ENCODE measurements at regions not wholly inside any gene's neighbourhood (a gene's known extent, or its start where the extent isn't known, plus 50 kb on each side); places are given as distances from the start of the nearest gene placed in this dataset.

GRCh38 chr5:121380066-121380465, 471.6 kb upstream of the FTMT start:
- no peaks in the 10 kb centered on the region for H3K4me1 ChIP-seq (ENCODE audit: control insufficient read depth, insufficient read depth, low read length)
- no peaks in the 10 kb centered on the region for H3K9me3 ChIP-seq (ENCODE audit: control insufficient read depth, insufficient read depth, low read depth, low read length)
- H3K36me3 ChIP-seq (ENCODE audit: control insufficient read depth in 2 of 2, insufficient read depth in 1 of 2, low read length in 2 of 2), result no peaks in the 10 kb centered on the region
- H3K4me3 ChIP-seq (ENCODE audit: low read depth, low read length), result no peak overlapping the region
- H3K27ac ChIP-seq (ENCODE audit: extremely low read depth, low read depth, low read length), result no peak overlapping the region
- ChIA-PET CTCF (no interaction called here), POLR2A (no interaction called here)
- TF ChIP-seq ZBTB26 (tag by site-specific recombination; optimal IDR thresholded peaks at IDR 0.05) (no peak), ZBTB44 (tag by site-specific recombination; IDR thresholded peaks at IDR 0.05) (no peak), CTCF (tag by site-specific recombination; IDR thresholded peaks at IDR 0.05) (no peak), ZNF311 (tag by site-specific recombination; IDR thresholded peaks at IDR 0.05; ENCODE audit: borderline replicate concordance) (no peak), ATF2 (tag by site-specific recombination; IDR thresholded peaks at IDR 0.05; ENCODE audit: low read depth) (no peak), ZNF571 (tag by site-specific recombination; IDR thresholded peaks at IDR 0.05) (no peak), ZBTB8A (tag by site-specific recombination; IDR thresholded peaks at IDR 0.05) (no peak), ZNF791 (tag by site-specific recombination; IDR thresholded peaks at IDR 0.05) (no peak), SP3 (tag by site-specific recombination; IDR thresholded peaks at IDR 0.05) (no peak), ZNF211 (tag by site-specific recombination; IDR thresholded peaks at IDR 0.05; ENCODE audit: low read depth) (no peak)

- ChIA-PET CTCF (no interaction called here), POLR2A (no interaction called here)
- H3K4me1 ChIP-seq (ENCODE audit: control insufficient read depth, insufficient read depth, low read length), result no peaks in the 10 kb centered on the region
- H3K36me3 ChIP-seq (ENCODE audit: control insufficient read depth in 2 of 2, insufficient read depth in 1 of 2, low read length in 2 of 2), result no peaks in the 10 kb centered on the region
- no peaks in the 10 kb centered on the region for H3K9me3 ChIP-seq (ENCODE audit: control insufficient read depth, insufficient read depth, low read depth, low read length)
- H3K4me3 ChIP-seq (ENCODE audit: low read depth, low read length), result no peak overlapping the region
- H3K27ac ChIP-seq (ENCODE audit: extremely low read depth, low read depth, low read length), result no peak overlapping the region
- TF ChIP-seq PBX3 (CRISPR knock-in tag; IDR thresholded peaks at IDR 0.05) (no peak), ZNF473 (tag by site-specific recombination; IDR thresholded peaks at IDR 0.05) (no peak), ZNF549 (tag by site-specific recombination; IDR thresholded peaks at IDR 0.05) (no peak), ZNF677 (tag by site-specific recombination; IDR thresholded peaks at IDR 0.05) (no peak), ZNF266 (tag by site-specific recombination; IDR thresholded peaks at IDR 0.05; ENCODE audit: low read depth) (no peak)
These were observed 467.3 kb upstream of the FTMT start for GRCh38 chr5:121384359-121384758.

- Histone ChIP-seq H3K36me3 (ENCODE audit: control insufficient read depth in 2 of 2, insufficient read depth in 1 of 2, low read length in 2 of 2) (no peaks in the 10 kb centered on the region), H3K4me3 (ENCODE audit: low read depth, low read length) (no peak overlapping the region), H3K27ac (ENCODE audit: extremely low read depth, low read depth, low read length) (no peak overlapping the region), H3K4me1 (ENCODE audit: control insufficient read depth, insufficient read depth, low read length) (no peaks in the 10 kb centered on the region), H3K9me3 (ENCODE audit: control insufficient read depth, insufficient read depth, low read depth, low read length) (no peaks in the 10 kb centered on the region)
- ChIA-PET POLR2A (no interaction called here), CTCF (no interaction called here)
- TF ChIP-seq REST (tag by site-specific recombination; IDR thresholded peaks at IDR 0.05) (no peak), MEIS1 (CRISPR knock-in tag; IDR thresholded peaks at IDR 0.05; ENCODE audit: borderline replicate concordance) (no peak), ZNF701 (tag by site-specific recombination; IDR thresholded peaks at IDR 0.05) (no peak), KLF1 (tag by site-specific recombination; IDR thresholded peaks at IDR 0.05) (no peak), ZNF549 (tag by site-specific recombination; IDR thresholded peaks at IDR 0.05) (no peak), ZNF140 (tag by site-specific recombination; IDR thresholded peaks at IDR 0.05) (no peak), PRDM1 (tag by site-specific recombination; IDR thresholded peaks at IDR 0.05) (no peak)
These were observed 465.3 kb upstream of the FTMT start for GRCh38 chr5:121386334-121386733.
